Central memory CD8-positive, alpha-beta T cell (primary cell): ENCODE measurements at regions not wholly inside any gene's neighbourhood (a gene's known extent, or its start where the extent isn't known, plus 50 kb on each side); places are given as distances from the start of the nearest gene placed in this dataset.
A peak's percentile ranks its signal among the peaks of the same experiment; 100 is the strongest.

Experiments
- ATAC-seq: fragments of 150-1000 bp; cut with Tn5 transposase; replicated peaks from 2 replicates; pipeline ENCODE4 v1.10.0; 2022; ENCODE audit warnings: mild to moderate bottlenecking, moderate FRiP score, moderate number of reproducible peaks; ENCODE audit not compliant: poor library complexity, severe bottlenecking; ENCODE audit errors: extremely low read depth
- DNase-seq, 2 donors: peaks; one replicate each; pipeline ENCODE4 v3.0.0; 2021; ENCODE audit warnings: low spot score in 2 of 2
- H3K27ac Mint-ChIP-seq: one replicate; pipeline ENCODE4 v1.8.0; 2022; ENCODE audit warnings: low read depth, mild to moderate bottlenecking, moderate library complexity, mixed read lengths
- H3K27me3 Mint-ChIP-seq: one replicate; pipeline ENCODE4 v1.8.0; 2022; ENCODE audit warnings: mixed read lengths
- H3K36me3 Mint-ChIP-seq: one replicate; pipeline ENCODE4 v1.8.0; 2022; ENCODE audit warnings: mild to moderate bottlenecking, moderate library complexity, mixed read lengths; ENCODE audit not compliant: insufficient read depth
- H3K4me1 Mint-ChIP-seq: one replicate; pipeline ENCODE4 v1.8.0; 2022; ENCODE audit warnings: mixed read lengths
- H3K4me3 Mint-ChIP-seq: one replicate; pipeline ENCODE4 v1.8.0; 2022; ENCODE audit warnings: mild to moderate bottlenecking, moderate library complexity, mixed read lengths
- H3K9me3 Mint-ChIP-seq: one replicate; pipeline ENCODE4 v1.8.0; 2022; ENCODE audit warnings: mixed read lengths

DNA sequence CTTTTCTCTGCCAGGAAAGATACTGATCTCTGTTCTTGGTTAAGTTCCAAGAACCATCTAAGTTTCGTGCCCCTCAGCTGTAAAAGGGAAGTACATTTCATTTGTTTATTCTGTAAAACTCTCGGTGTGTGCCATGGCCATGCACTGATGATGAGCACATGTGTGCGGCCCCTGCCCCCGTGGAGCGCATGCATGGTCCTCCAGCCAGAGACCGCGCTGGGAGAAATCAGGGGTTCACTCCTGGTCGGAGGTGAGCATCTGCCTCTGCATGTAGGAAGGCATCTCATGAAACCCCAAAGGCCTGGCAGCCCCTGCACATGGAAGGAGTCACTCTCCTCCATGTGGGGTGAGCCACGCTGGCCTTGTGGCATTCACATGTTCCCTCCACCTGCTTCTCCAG lies 102.5 kb upstream of the RTL1 start:
- DNase-seq (no peak), ATAC-seq (no peak)
- Mint-ChIP-seq H3K4me1 (no peaks in the 10 kb centered on the region), H3K27me3 (peaks cover 66% of the 10 kb centered on the region), H3K9me3 (no peaks in the 10 kb centered on the region), H3K36me3 (no peaks in the 10 kb centered on the region), H3K4me3 (no peak overlapping the region), H3K27ac (no peak overlapping the region)

- H3K36me3 Mint-ChIP-seq = no peaks in the 10 kb centered on the region
- no peaks in the 10 kb centered on the region for H3K4me1 Mint-ChIP-seq
- no peak for DNase-seq
- ATAC-seq = no peak
- peaks cover 6% of the 10 kb centered on the region for H3K9me3 Mint-ChIP-seq
- peaks cover 60% of the 10 kb centered on the region for H3K27me3 Mint-ChIP-seq
- H3K27ac Mint-ChIP-seq = no peak overlapping the region
- H3K4me3 Mint-ChIP-seq = no peak overlapping the region
Measured at GRCh38 chr14:101007004-101007614, 103.6 kb upstream of the RTL1 start.

DNA sequence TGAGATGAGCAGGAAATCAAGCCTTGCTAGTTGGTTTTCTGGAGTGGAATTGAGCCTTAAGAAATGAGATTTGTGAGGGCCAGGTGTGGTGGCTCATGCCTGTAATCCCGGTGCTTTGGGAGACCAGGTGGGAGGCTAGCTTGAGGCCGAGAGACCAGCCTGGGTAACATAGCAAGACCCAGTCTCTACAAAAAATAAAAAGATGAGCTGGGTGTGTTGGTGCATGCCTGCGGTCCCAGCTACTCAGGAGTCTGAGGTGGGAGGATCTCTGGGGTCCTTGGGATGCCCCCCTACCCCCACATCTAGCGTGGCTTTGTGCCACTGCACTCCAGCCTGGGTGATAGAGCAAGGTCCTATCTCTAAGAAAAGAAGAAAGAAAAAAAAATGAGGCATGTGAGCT lies 104.2 kb upstream of the RTL1 start:
- no peak for DNase-seq
- Mint-ChIP-seq H3K27me3 (peaks cover 54% of the 10 kb centered on the region), H3K9me3 (peaks cover 6% of the 10 kb centered on the region), H3K4me1 (no peaks in the 10 kb centered on the region), H3K36me3 (no peaks in the 10 kb centered on the region), H3K27ac (no peak overlapping the region), H3K4me3 (no peak overlapping the region)
- ATAC-seq = no peak

DNA sequence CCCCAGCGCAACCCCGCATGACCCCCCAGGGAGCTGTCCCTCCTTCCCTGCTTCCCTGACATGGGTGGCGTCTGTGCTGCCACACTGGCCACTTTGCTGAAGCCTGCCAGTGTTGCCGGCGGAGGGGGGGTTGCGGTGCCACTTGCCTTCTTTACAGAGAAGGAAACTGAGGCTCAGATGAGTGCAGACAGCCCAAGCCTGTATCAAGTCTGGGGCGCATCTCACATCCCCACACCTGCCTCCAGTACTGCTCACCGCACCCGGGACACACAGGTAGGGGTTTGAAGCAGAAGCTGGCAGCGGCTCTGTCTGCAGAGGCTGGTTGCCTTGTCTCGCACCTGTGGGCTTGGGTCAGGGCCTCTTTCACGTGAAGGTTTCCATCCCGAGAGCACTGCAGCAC lies 104.7 kb upstream of the RTL1 start:
- H3K4me1 Mint-ChIP-seq = no peaks in the 10 kb centered on the region
- no peaks in the 10 kb centered on the region for H3K36me3 Mint-ChIP-seq
- H3K27ac Mint-ChIP-seq = no peak overlapping the region
- no peak overlapping the region for H3K4me3 Mint-ChIP-seq
- no peak for DNase-seq
- ATAC-seq = no peak
- H3K9me3 Mint-ChIP-seq = peaks cover 6% of the 10 kb centered on the region
- H3K27me3 Mint-ChIP-seq = peaks cover 49% of the 10 kb centered on the region

DNA sequence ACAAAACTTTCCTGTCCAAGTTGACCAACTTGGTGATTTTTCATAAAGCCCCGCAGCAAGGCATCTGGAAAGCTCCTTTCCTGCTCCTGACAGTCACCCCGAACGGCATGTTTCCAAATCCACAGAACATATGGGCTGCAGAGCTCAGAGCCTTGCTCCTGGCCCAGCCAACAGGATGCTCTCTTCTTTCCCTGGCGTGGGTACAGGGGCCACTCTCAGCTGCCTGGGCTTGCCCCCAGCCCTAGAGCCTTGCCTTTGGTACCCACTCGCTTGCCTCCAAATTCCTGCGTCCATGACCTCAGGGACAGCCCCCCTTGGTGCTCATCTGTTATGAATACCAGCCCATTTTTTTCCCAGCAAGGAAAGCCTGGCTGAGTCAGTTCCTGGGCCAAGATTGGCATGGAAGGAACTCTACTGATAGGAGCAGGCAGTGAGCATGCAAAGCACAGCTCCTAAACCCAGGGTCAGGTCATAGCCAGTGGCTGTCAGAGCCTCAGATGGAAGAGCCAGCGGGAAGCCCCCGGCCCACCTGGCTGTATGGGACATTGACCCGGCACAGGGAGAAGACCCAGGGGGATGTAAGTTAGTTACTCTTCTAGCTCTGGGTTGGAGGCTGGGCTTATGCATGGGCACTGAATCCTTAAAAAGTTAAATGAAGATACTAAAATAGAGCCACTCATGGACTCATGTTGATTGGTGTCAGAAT lies 105.3 kb upstream of the RTL1 start:
- H3K4me1 Mint-ChIP-seq = no peaks in the 10 kb centered on the region
- DNase-seq = no peak
- H3K36me3 Mint-ChIP-seq = no peaks in the 10 kb centered on the region
- no peak for ATAC-seq
- no peak overlapping the region for H3K27ac Mint-ChIP-seq
- no peak overlapping the region for H3K4me3 Mint-ChIP-seq
- H3K27me3 Mint-ChIP-seq = peaks cover 46% of the 10 kb centered on the region
- peaks cover 6% of the 10 kb centered on the region for H3K9me3 Mint-ChIP-seq

GRCh38 chr14:101009531-101009930 lies 106.0 kb upstream of the RTL1 start:
- Mint-ChIP-seq H3K9me3 (peaks cover 6% of the 10 kb centered on the region), H3K27me3 (peaks cover 38% of the 10 kb centered on the region), H3K4me3 (no peak overlapping the region), H3K36me3 (no peaks in the 10 kb centered on the region), H3K4me1 (no peaks in the 10 kb centered on the region), H3K27ac (no peak overlapping the region)
- no peak for DNase-seq
- ATAC-seq = no peak

GRCh38 chr14:101010293-101010692 lies 106.8 kb upstream of the RTL1 start:
- Mint-ChIP-seq H3K36me3 (no peaks in the 10 kb centered on the region), H3K9me3 (peaks cover 6% of the 10 kb centered on the region), H3K4me1 (no peaks in the 10 kb centered on the region), H3K27me3 (peaks cover 31% of the 10 kb centered on the region), H3K4me3 (no peak overlapping the region), H3K27ac (no peak overlapping the region)
- no peak for ATAC-seq
- DNase-seq = no peak

DNA sequence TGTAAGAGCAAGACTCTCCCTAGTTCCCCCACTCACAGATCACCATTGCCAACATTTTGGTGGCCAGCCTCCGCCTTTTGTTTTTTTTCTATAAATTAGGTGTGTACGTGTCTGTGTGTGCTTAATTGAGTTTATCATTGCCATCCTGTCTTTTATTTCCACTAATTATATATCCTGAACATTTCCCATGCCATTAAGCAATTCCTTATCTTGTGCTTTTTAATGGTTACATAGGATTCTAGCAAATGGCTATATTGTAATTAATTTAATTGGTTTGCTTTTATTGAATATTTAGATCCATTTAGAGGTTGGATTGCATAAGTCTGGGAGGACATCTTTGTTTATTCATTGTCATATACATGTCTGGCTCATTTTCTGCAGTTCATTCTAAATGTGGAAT lies 107.3 kb upstream of the RTL1 start:
- no peak for ATAC-seq
- Mint-ChIP-seq H3K4me3 (no peak overlapping the region), H3K9me3 (peaks cover 6% of the 10 kb centered on the region), H3K27me3 (peaks cover 31% of the 10 kb centered on the region), H3K27ac (no peak overlapping the region), H3K4me1 (no peaks in the 10 kb centered on the region), H3K36me3 (no peaks in the 10 kb centered on the region)
- DNase-seq = no peak

- no peak overlapping the region for H3K4me3 Mint-ChIP-seq
- H3K27ac Mint-ChIP-seq = no peak overlapping the region
- peaks cover 38% of the 10 kb centered on the region for H3K27me3 Mint-ChIP-seq
- no peaks in the 10 kb centered on the region for H3K36me3 Mint-ChIP-seq
- ATAC-seq (no peak), DNase-seq (no peak)
- H3K9me3 Mint-ChIP-seq = peaks cover 15% of the 10 kb centered on the region
- H3K4me1 Mint-ChIP-seq = no peaks in the 10 kb centered on the region
Measured at GRCh38 chr14:101017209-101017608, 113.7 kb upstream of the RTL1 start.

DNA sequence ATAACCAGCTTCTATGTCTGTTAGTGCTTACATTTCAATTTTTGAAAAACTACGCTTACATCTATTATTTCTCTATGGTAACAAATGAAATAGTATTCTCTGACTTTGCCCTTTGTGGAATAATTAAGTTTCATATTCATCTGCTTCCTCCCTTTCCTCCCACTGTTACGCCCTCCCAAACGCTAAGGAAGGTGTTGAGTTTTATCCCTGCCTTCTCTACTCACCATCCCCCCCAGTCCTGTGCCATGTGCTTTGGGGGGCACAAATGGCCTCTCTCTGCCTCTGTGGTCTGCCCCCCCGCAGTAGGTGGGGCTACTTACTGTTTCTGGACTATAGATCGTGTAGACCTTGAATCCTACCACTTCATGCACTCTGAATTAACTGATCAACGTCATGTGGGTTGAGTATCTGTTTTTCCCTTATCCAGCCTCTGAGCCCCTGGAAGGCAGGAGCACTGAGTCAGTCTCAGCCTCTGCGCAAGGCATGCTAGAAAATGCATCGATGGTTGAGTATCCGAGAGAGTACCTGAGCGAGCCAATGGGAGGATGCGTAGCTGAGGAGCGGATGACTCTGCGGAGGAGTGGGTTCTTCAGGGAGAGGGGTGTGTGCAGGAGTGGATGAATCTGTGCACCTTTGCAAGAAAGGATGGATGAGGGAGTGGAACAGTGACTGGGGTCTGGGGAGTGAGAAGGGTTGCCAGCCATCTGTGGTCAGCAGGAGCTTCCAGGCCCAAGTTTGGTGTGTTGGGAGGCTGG lies 114.5 kb upstream of the RTL1 start:
- peaks cover 15% of the 10 kb centered on the region for H3K9me3 Mint-ChIP-seq
- ATAC-seq (no peak), DNase-seq (peak in 1 of 2 donors; percentile 7)
- no peak overlapping the region for H3K27ac Mint-ChIP-seq
- no peaks in the 10 kb centered on the region for H3K4me1 Mint-ChIP-seq
- no peak overlapping the region for H3K4me3 Mint-ChIP-seq
- no peaks in the 10 kb centered on the region for H3K36me3 Mint-ChIP-seq
- H3K27me3 Mint-ChIP-seq = peaks cover 38% of the 10 kb centered on the region

DNA sequence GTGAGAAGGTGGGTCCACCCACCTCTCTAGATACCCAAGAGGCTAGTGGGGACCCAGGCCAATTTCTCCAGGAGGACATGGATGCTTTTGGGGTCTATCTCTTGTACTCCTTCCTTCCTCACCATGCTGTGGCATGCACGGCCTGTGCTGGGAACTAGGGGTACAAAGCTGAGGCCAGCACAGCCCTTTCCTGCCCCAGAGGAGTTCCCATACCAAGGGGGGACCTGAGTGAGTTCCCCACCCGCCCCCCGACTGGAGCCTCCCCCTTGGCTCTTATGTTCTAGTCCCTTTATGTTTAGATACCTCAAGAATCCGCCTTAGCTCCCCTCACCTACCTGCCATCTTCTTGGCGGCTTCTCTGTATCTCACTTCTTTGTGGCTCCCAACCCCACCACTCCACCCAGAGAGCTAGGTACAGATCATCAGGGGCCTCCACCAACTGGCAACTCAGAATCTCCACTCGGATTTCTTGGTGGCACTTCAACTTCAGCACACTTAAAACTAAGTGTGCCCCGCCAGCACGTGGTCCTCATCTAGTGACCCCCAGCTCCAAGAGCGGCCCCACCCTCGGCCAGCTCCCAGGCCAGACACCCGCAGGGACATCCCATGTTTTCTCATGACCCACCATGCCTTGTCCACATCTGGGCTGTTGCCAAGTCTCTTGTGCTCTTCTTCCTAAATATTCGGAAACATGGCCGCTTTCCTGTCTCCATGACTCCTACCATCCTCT lies 115.2 kb upstream of the RTL1 start:
- H3K9me3 Mint-ChIP-seq = peaks cover 15% of the 10 kb centered on the region
- DNase-seq = peak; percentile 3 to 5
- H3K27ac Mint-ChIP-seq = no peak overlapping the region
- no peaks in the 10 kb centered on the region for H3K4me1 Mint-ChIP-seq
- H3K27me3 Mint-ChIP-seq = peaks cover 38% of the 10 kb centered on the region
- H3K4me3 Mint-ChIP-seq = no peak overlapping the region
- H3K36me3 Mint-ChIP-seq = no peaks in the 10 kb centered on the region
- ATAC-seq = no peak

- no peak overlapping the region for H3K4me3 Mint-ChIP-seq
- H3K27ac Mint-ChIP-seq = no peak overlapping the region
- H3K27me3 Mint-ChIP-seq = peaks cover 38% of the 10 kb centered on the region
- ATAC-seq = no peak
- no peaks in the 10 kb centered on the region for H3K4me1 Mint-ChIP-seq
- peaks cover 15% of the 10 kb centered on the region for H3K9me3 Mint-ChIP-seq
- H3K36me3 Mint-ChIP-seq = no peaks in the 10 kb centered on the region
- no peak for DNase-seq
Measured at GRCh38 chr14:101019541-101019940, 116.0 kb upstream of the RTL1 start.
